Liver (tissue), 8 donors: ENCODE measurements at regions not wholly inside any gene's neighbourhood (a gene's known extent, or its start where the extent isn't known, plus 50 kb on each side); places are given as distances from the start of the nearest gene placed in this dataset.
"Not testable (repeated sequence)": the region's sequence is repeated elsewhere in the genome, so short reads cannot be mapped to it uniquely, and the experiment has no call there.

Experiments used
- DNase-seq: peaks from one replicate; pipeline ENCODE4 v3.0.0-alpha.2; 2017; ENCODE audit warnings: low spot score
- H3K27ac ChIP-seq, 2 donors: one replicate each; pipeline ENCODE4 v1.7.0; 2013; ENCODE audit warnings: inconsistent platforms in 2 of 2, low read length in 2 of 2, control low read depth in 1 of 2, low read depth in 1 of 2, mild to moderate bottlenecking in 1 of 2
- H3K27me3 ChIP-seq, 4 donors: one replicate each; pipeline versions ENCODE4 v1.6.1 to v1.7.0; 2013; ENCODE audit warnings: low read length in 3 of 4, inconsistent platforms in 1 of 4, mild to moderate bottlenecking in 1 of 4, moderate library complexity in 1 of 4; ENCODE audit not compliant: control insufficient read depth in 4 of 4, insufficient read depth in 4 of 4
- H3K36me3 ChIP-seq, 4 donors: one replicate each; pipeline versions ENCODE4 v1.6.1 to v1.7.0; 2013; ENCODE audit warnings: low read length in 3 of 4, mild to moderate bottlenecking in 3 of 4, low read depth in 1 of 4, moderate library complexity in 1 of 4; ENCODE audit not compliant: control insufficient read depth in 4 of 4, insufficient read depth in 3 of 4
- H3K4me1 ChIP-seq, 4 donors: one replicate each; pipeline versions ENCODE4 v1.6.1 to v1.7.0; 2013; ENCODE audit warnings: low read length in 3 of 4, mild to moderate bottlenecking in 3 of 4, moderate library complexity in 1 of 4; ENCODE audit not compliant: control insufficient read depth in 4 of 4, insufficient read depth in 4 of 4
- H3K4me3 ChIP-seq, 3 donors: one replicate each; pipeline versions ENCODE4 v1.6.1 to v1.7.0; 2013; ENCODE audit warnings: low read length in 3 of 3, control low read depth in 1 of 3, low read depth in 1 of 3, mild to moderate bottlenecking in 1 of 3
- H3K9ac ChIP-seq, 2 donors: one replicate each; pipeline ENCODE4 v1.7.0; 2013; ENCODE audit warnings: low read length in 2 of 2, mild to moderate bottlenecking in 2 of 2, moderate library complexity in 2 of 2, control low read depth in 1 of 2, low read depth in 1 of 2
- H3K9me3 ChIP-seq, 4 donors: one replicate each; pipeline versions ENCODE4 v1.6.1 to v1.7.0; 2013; ENCODE audit warnings: low read length in 3 of 4; ENCODE audit not compliant: control insufficient read depth in 4 of 4
- ATF3 ChIP-seq: IDR thresholded peaks from 2 replicates; pipeline ENCODE4 v1.6.1; 2016; ENCODE audit warnings: antibody characterized with exemption
- CTCF ChIP-seq: fragments of 150-350 bp; IDR thresholded peaks from 2 replicates; pipeline ENCODE4 v1.5.1; 2017; ENCODE audit warnings: improper control_type of control experiment, low read depth, low read length; ENCODE audit not compliant: missing input control
- EGR1 ChIP-seq, 2 donors: IDR thresholded peaks; 2 replicates each; pipeline ENCODE4 v1.6.1; 2016 to 2018; ENCODE audit warnings: antibody characterized with exemption in 2 of 2, low read depth in 2 of 2
- FOXA1 ChIP-seq: IDR thresholded peaks from 2 replicates; pipeline ENCODE4 v1.6.1; 2016; ENCODE audit warnings: antibody characterized with exemption
- FOXA2 ChIP-seq: IDR thresholded peaks from 2 replicates; pipeline ENCODE4 v1.6.1; 2016; ENCODE audit warnings: antibody characterized with exemption
- GABPA ChIP-seq, 2 donors: IDR thresholded peaks in 1 of 2; conservative IDR thresholded peaks in 1 of 2; 2 replicates each; pipeline ENCODE4 v1.6.1; 2016; ENCODE audit warnings: antibody characterized with exemption in 2 of 2, mild to moderate bottlenecking in 1 of 2, moderate library complexity in 1 of 2
- HNF4A ChIP-seq, 2 donors: conservative IDR thresholded peaks; 2 replicates each; pipeline ENCODE4 v1.6.1; 2016; ENCODE audit warnings: antibody characterized with exemption in 2 of 2, mild to moderate bottlenecking in 2 of 2
- HNF4G ChIP-seq: IDR thresholded peaks from 2 replicates; pipeline ENCODE4 v1.6.1; 2016; ENCODE audit warnings: antibody characterized with exemption
- JUND ChIP-seq, 2 donors: IDR thresholded peaks; 2 replicates each; pipeline ENCODE4 v1.6.1; 2016; ENCODE audit warnings: antibody characterized with exemption in 2 of 2
- MAX ChIP-seq: IDR thresholded peaks from 2 replicates; pipeline ENCODE4 v1.6.1; 2016; ENCODE audit warnings: antibody characterized with exemption
- NR2F2 ChIP-seq: IDR thresholded peaks from 2 replicates; pipeline ENCODE4 v1.6.1; 2016; ENCODE audit warnings: antibody characterized with exemption
- RAD21 ChIP-seq, 2 donors: IDR thresholded peaks; 2 replicates each; pipeline ENCODE4 v1.6.1; 2016; ENCODE audit warnings: antibody characterized with exemption in 2 of 2, mild to moderate bottlenecking in 2 of 2
- REST ChIP-seq: IDR thresholded peaks from 2 replicates; pipeline ENCODE4 v1.6.1; 2016; ENCODE audit warnings: antibody characterized with exemption, mild to moderate bottlenecking
- RXRA ChIP-seq, 2 donors: IDR thresholded peaks; 2 replicates each; pipeline ENCODE4 v1.6.1; 2017 to 2018; ENCODE audit warnings: antibody characterized with exemption in 2 of 2, mild to moderate bottlenecking in 1 of 2
- SP1 ChIP-seq: IDR thresholded peaks from 2 replicates; pipeline ENCODE4 v1.6.1; 2018; ENCODE audit warnings: antibody characterized with exemption, mild to moderate bottlenecking
- TAF1 ChIP-seq: conservative IDR thresholded peaks from 2 replicates; pipeline ENCODE4 v1.6.1; 2016; ENCODE audit warnings: antibody characterized with exemption, mild to moderate bottlenecking
- YY1 ChIP-seq: IDR thresholded peaks from 2 replicates; pipeline ENCODE4 v1.6.1; 2016; ENCODE audit warnings: antibody characterized with exemption, mild to moderate bottlenecking
- ZBTB33 ChIP-seq: IDR thresholded peaks from 2 replicates; pipeline ENCODE4 v1.6.1; 2016; ENCODE audit warnings: antibody characterized with exemption
- WGBS: extraction: QIAGEN DNeasy Blood & Tissue Kit; methylation state at CpG from one replicate; pipeline ENCODE4 v1.1.7; 2013; 5-methylcytosine and 5-hydroxymethylcytosine counted together
- donor health status: healthy.
- donor health status: healthy.
- donor health status: healthy.
- donor health status: healthy.
- donor health status: healthy.

GRCh38 chr5:113713051-113713450 lies 199.6 kb downstream of the YTHDC2 start:
- no peak for DNase-seq
- no peak overlapping the region for H3K27ac ChIP-seq
- no peaks in the 10 kb centered on the region for H3K4me1 ChIP-seq
- no peak overlapping the region for H3K4me3 ChIP-seq
- no peak overlapping the region for H3K9ac ChIP-seq
- no peaks in the 10 kb centered on the region for H3K9me3 ChIP-seq
- no peaks in the 10 kb centered on the region for H3K36me3 ChIP-seq
- no peak for TF ChIP-seq HNF4G
- no peak for TF ChIP-seq FOXA1
- no peaks in the 10 kb centered on the region for H3K27me3 ChIP-seq
- WGBS: 49% methylated on average over 1 of the region's 1 CpG

GRCh38 chr5:113715921-113716320 lies 202.4 kb downstream of the YTHDC2 start:
- not testable (repeated sequence) for H3K9me3 ChIP-seq, H3K4me3 ChIP-seq, H3K27me3 ChIP-seq, H3K27ac ChIP-seq, DNase-seq, H3K4me1 ChIP-seq, H3K9ac ChIP-seq, H3K36me3 ChIP-seq
- WGBS: 70% methylated on average over 2 of the region's 2 CpGs

GRCh38 chr5:113719549-113719948 lies 206.1 kb downstream of the YTHDC2 start:
- Histone ChIP-seq H3K36me3 (no peaks in the 10 kb centered on the region), H3K27ac (no peak overlapping the region), H3K4me1 (no peaks in the 10 kb centered on the region), H3K9me3 (peaks cover 0 to 1% (median 0%) of the 10 kb centered on the region in 4 donors), H3K27me3 (no peaks in the 10 kb centered on the region), H3K4me3 (no peak overlapping the region), H3K9ac (no peak overlapping the region)
- 60% methylated on average over 1 of the region's 1 CpG for WGBS
- no peak for DNase-seq
- TF ChIP-seq REST: no peak
- TF ChIP-seq SP1: no peak
- TF ChIP-seq YY1: no peak
- TF ChIP-seq ATF3: no peak
- no peak for TF ChIP-seq HNF4A (conservative IDR thresholded peaks at IDR 0.05)
- TF ChIP-seq TAF1: no peak
- TF ChIP-seq FOXA2: no peak
- no peak for TF ChIP-seq GABPA (IDR thresholded peaks at IDR 0.05 in 1 of 2, conservative IDR thresholded peaks at IDR 0.05 in 1 of 2)
- no peak for TF ChIP-seq RAD21 (IDR thresholded peaks at IDR 0.05)
- TF ChIP-seq CTCF: no peak
- no peak for TF ChIP-seq ZBTB33
- no peak for TF ChIP-seq EGR1 (IDR thresholded peaks at IDR 0.05; ENCODE audit: low read depth in 2 of 2)
- TF ChIP-seq FOXA1: no peak
- TF ChIP-seq RXRA (IDR thresholded peaks at IDR 0.05): no peak
- no peak for TF ChIP-seq HNF4G
- TF ChIP-seq MAX: no peak
- TF ChIP-seq NR2F2: no peak
- TF ChIP-seq JUND (IDR thresholded peaks at IDR 0.05): no peak
